ENCODE measurements at regions not wholly inside any gene's neighbourhood (a gene's known extent, or its start where the extent isn't known, plus 50 kb on each side); places are given as distances from the start of the nearest gene placed in this dataset.

- TF ChIP-seq, protein P1, sequence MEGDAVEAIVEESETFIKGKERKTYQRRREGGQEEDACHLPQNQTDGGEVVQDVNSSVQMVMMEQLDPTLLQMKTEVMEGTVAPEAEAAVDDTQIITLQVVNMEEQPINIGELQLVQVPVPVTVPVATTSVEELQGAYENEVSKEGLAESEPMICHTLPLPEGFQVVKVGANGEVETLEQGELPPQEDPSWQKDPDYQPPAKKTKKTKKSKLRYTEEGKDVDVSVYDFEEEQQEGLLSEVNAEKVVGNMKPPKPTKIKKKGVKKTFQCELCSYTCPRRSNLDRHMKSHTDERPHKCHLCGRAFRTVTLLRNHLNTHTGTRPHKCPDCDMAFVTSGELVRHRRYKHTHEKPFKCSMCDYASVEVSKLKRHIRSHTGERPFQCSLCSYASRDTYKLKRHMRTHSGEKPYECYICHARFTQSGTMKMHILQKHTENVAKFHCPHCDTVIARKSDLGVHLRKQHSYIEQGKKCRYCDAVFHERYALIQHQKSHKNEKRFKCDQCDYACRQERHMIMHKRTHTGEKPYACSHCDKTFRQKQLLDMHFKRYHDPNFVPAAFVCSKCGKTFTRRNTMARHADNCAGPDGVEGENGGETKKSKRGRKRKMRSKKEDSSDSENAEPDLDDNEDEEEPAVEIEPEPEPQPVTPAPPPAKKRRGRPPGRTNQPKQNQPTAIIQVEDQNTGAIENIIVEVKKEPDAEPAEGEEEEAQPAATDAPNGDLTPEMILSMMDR (IDR thresholded peaks at IDR 0.05; ENCODE audit: borderline replicate concordance, control extremely low read depth, extremely low read depth, insufficient read depth, missing control alignments) = no peak
- DNase-seq (ENCODE audit: low spot score) = no peak
- in situ Hi-C loops (cut with MboI; ENCODE audit: low sequenced_read_pairs, unreplicated experiment) = no loop called here
These were observed 88.9 kb upstream of the ATXN1 start for GRCh38 chr6:16849988-16850680.

GRCh38 chr6:16849280-16849987 lies 88.2 kb upstream of the ATXN1 start:
- in situ Hi-C loops (cut with MboI; ENCODE audit: low sequenced_read_pairs, unreplicated experiment) = no loop called here
- DNase-seq (ENCODE audit: low spot score) = no peak
- TF ChIP-seq, protein P1 (IDR thresholded peaks at IDR 0.05; ENCODE audit: borderline replicate concordance, control extremely low read depth, extremely low read depth, insufficient read depth, missing control alignments) = no peak

DNA sequence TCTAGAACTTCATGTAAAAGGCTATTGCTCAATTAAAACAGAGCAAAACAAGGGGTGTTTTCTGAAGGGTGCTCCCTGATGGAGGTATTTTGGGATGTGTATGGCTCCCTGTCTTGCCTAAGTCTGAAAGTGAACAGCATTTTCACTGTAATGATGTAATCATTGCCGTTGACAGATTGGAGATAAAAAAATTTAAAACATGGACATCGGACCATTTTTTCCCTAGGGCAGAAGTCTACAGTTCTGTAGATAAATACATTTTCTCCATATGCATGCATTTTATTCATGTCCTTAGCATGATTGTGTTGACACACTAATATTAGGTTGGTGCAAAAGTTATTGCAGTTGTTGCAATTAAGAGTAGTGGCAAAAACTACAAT lies 85.1 kb upstream of the ATXN1 start:
- DNase-seq (ENCODE audit: low spot score) = no peak
- in situ Hi-C loops (cut with MboI; ENCODE audit: low sequenced_read_pairs, unreplicated experiment) = no loop called here
- TF ChIP-seq, protein P1 (IDR thresholded peaks at IDR 0.05; ENCODE audit: borderline replicate concordance, control extremely low read depth, extremely low read depth, insufficient read depth, missing control alignments) = no peak

DNA sequence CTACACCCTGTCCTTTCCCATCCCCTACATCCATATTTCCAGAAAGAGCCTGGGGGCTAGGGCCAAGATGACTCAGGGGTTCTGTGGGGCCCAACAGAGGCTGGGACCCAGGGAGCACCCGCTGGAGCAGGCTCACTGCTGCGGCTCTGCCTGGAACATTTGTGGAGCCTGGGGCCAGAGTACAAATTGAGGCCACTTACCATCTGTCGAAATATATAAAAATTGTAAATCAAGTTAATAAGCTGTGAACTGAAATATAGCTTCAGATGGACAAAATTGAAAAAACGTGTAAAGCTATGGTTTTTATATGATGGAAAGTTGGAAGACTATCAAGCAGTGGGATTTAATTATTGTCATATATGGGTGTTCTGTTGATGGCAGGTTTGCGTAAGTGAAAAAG lies 82.9 kb upstream of the ATXN1 start:
- DNase-seq (ENCODE audit: low spot score) = no peak
- in situ Hi-C loops (cut with MboI; ENCODE audit: low sequenced_read_pairs, unreplicated experiment) = no loop called here
- TF ChIP-seq, protein P1 (IDR thresholded peaks at IDR 0.05; ENCODE audit: borderline replicate concordance, control extremely low read depth, extremely low read depth, insufficient read depth, missing control alignments) = no peak

DNA sequence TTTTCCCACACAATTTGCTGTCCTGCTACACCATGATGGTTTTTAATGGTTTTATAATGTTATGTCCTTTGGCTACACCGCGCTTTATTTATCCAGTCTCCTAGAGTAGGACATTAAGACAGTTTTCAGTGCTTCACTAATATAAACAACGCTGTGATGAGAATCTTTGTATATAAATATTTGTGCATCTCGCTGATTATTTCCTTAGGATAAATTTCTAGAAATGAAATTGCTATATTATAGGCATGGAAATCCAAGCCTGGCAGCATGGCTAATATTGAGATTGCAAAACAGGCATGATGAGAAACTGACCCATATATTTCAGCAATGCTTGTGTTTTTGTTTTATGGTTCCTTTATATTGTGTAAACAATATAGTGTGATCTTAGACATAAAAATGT lies 81.4 kb upstream of the ATXN1 start:
- DNase-seq (ENCODE audit: low spot score) = no peak
- in situ Hi-C loops (cut with MboI; ENCODE audit: low sequenced_read_pairs, unreplicated experiment) = no loop called here
- TF ChIP-seq, protein P1 (IDR thresholded peaks at IDR 0.05; ENCODE audit: borderline replicate concordance, control extremely low read depth, extremely low read depth, insufficient read depth, missing control alignments) = no peak

- in situ Hi-C loops (cut with MboI; ENCODE audit: low sequenced_read_pairs, unreplicated experiment) = no loop called here
- TF ChIP-seq, protein P1 (IDR thresholded peaks at IDR 0.05; ENCODE audit: borderline replicate concordance, control extremely low read depth, extremely low read depth, insufficient read depth, missing control alignments) = no peak
- no peak for DNase-seq (ENCODE audit: low spot score)
These were observed 80.0 kb upstream of the ATXN1 start for GRCh38 chr6:16841241-16841640.

Data from GM13976 (cell line).